ENCODE measurements at regions not wholly inside any gene's neighbourhood (a gene's known extent, or its start where the extent isn't known, plus 50 kb on each side); places are given as distances from the start of the nearest gene placed in this dataset.

GRCh38 chr1:74969566-74970135 lies 164.5 kb upstream of the LHX8 start:
- DNase-seq (ENCODE audit: low spot score), result no peak
- H3K36me3 Mint-ChIP-seq, result no peaks in the 10 kb centered on the region
- H3K4me1 Mint-ChIP-seq, result peaks cover 20% of the 10 kb centered on the region; the same call in 1 of the 2 replicates
- ChIA-PET CTCF (no interaction called here), POLR2A (no interaction called here)
- ATAC-seq, result no peak
- H3K9me3 Mint-ChIP-seq, result no peaks in the 10 kb centered on the region
- no peak overlapping the region for H3K27ac Mint-ChIP-seq
- H3K4me3 Mint-ChIP-seq, result no peak overlapping the region
- no peaks in the 10 kb centered on the region; the same call in 1 of the 2 replicates for H3K27me3 Mint-ChIP-seq (ENCODE audit: low read depth)
- TF ChIP-seq HMGXB4 (CRISPR knock-in tag; IDR thresholded peaks at IDR 0.05) (no peak), USF2 (CRISPR knock-in tag; IDR thresholded peaks at IDR 0.05) (no peak), ZNF219 (CRISPR knock-in tag; IDR thresholded peaks at IDR 0.05; ENCODE audit: borderline replicate concordance) (no peak), ZNF121 (CRISPR knock-in tag; IDR thresholded peaks at IDR 0.05) (no peak), ATF2 (CRISPR knock-in tag; IDR thresholded peaks at IDR 0.05; ENCODE audit: borderline replicate concordance, low read depth) (no peak), GRHL2 (CRISPR knock-in tag; IDR thresholded peaks at IDR 0.05; ENCODE audit: insufficient replicate concordance, severe bottlenecking) (no peak), JUN (CRISPR knock-in tag; IDR thresholded peaks at IDR 0.05) (no peak), ZBTB21 (CRISPR knock-in tag; IDR thresholded peaks at IDR 0.05; ENCODE audit: borderline replicate concordance) (no peak), PREB (CRISPR knock-in tag; IDR thresholded peaks at IDR 0.05; ENCODE audit: borderline replicate concordance) (no peak), CDX4 (CRISPR knock-in tag; IDR thresholded peaks at IDR 0.05; ENCODE audit: borderline replicate concordance) (no peak), ATF6 (CRISPR knock-in tag; IDR thresholded peaks at IDR 0.05) (no peak), ATF1 (CRISPR knock-in tag; IDR thresholded peaks at IDR 0.05) (no peak), PRRX2 (CRISPR knock-in tag; IDR thresholded peaks at IDR 0.05) (no peak), PRDM15 (CRISPR knock-in tag; IDR thresholded peaks at IDR 0.05) (no peak), SMAD3 (CRISPR knock-in tag; IDR thresholded peaks at IDR 0.05; ENCODE audit: borderline replicate concordance) (no peak), ESRRA (CRISPR knock-in tag; IDR thresholded peaks at IDR 0.05; ENCODE audit: borderline replicate concordance) (no peak), E2F5 (CRISPR knock-in tag; IDR thresholded peaks at IDR 0.05) (no peak), ERG (CRISPR knock-in tag; IDR thresholded peaks at IDR 0.05) (no peak), HMGA2 (CRISPR knock-in tag; IDR thresholded peaks at IDR 0.05) (no peak)

Measured in WTC11 (cell line).